IPS-18c (cell line): ENCODE measurements at regions not wholly inside any gene's neighbourhood (a gene's known extent, or its start where the extent isn't known, plus 50 kb on each side); places are given as distances from the start of the nearest gene placed in this dataset.

ENCODE experiments used
- H3K4me3 ChIP-seq: 2 replicates; pipeline ENCODE4 v1.7.0; 2013; ENCODE audit warnings: low read depth, mild to moderate bottlenecking, low read length, moderate library complexity; ENCODE audit not compliant: insufficient read depth
- H3K9me3 ChIP-seq: one replicate; pipeline ENCODE4 v1.6.1; 2013; ENCODE audit warnings: mild to moderate bottlenecking, low read length, moderate library complexity; ENCODE audit not compliant: control insufficient read depth, insufficient read depth

DNA sequence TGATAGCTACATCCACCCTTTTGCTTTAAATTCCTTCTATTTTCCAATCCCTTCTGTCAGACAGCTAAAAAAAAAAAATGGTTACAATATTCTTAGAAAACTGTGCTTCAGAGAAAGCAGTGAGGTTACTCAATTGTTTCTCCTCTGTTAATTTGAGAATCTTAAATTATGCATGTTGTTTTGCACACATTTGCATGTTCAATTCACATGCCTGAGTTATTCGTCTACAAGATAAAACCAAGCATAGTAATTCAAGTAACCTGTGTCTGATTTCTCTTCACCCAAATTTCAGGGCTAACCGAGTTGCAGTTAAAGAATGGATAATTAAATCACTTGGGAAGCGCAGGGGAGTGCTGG, 81.0 kb upstream of the MED13L start:
- H3K4me3 ChIP-seq, result no peak overlapping the region
- H3K9me3 ChIP-seq, result no peaks in the 10 kb centered on the region

DNA sequence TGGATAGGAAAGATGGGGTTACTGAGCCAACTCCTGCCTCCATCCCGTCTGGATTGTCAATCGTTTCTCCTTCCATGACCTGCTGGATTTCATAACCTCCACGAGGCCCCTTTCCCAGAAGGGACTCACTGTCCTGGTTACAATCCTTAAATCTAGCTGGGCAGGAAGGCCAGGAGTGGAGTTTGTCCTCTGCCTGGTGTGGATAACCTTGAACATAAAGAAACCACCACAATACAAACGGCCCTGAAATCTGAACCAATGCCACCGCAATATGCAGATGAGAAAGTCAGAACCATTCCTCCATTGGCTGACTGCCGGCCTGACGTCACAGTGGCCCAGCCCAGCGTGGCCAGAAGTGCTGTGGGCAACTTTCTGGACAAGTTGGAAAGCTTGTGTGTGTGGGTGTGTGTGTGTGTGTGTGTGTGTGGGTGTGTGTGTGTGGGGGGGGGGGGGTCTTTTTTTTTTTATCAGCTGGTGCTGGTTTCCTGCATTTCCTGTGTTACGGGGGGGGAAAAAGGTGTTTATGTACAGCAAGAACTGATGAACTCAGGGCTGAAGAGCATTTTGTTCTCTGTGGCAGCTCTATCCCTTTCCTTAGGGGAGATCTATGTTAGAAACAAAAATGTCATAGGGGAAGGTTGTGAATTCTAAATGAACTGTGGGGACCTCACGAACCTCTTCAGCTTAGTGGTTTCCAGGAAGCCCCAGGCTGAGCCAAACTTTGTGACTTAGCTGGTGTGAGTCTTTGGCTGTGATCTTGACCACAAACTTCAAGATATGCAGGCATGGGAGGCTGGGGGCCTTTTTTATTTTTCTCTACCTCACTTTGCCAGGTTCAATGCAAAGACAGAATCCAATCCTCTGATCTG, 81.6 kb upstream of the MED13L start:
- H3K4me3 ChIP-seq, result 0 out of 2 replicates have a peak overlapping the region, but pooled peaks have one; percentile 28
- no peaks in the 10 kb centered on the region for H3K9me3 ChIP-seq

DNA sequence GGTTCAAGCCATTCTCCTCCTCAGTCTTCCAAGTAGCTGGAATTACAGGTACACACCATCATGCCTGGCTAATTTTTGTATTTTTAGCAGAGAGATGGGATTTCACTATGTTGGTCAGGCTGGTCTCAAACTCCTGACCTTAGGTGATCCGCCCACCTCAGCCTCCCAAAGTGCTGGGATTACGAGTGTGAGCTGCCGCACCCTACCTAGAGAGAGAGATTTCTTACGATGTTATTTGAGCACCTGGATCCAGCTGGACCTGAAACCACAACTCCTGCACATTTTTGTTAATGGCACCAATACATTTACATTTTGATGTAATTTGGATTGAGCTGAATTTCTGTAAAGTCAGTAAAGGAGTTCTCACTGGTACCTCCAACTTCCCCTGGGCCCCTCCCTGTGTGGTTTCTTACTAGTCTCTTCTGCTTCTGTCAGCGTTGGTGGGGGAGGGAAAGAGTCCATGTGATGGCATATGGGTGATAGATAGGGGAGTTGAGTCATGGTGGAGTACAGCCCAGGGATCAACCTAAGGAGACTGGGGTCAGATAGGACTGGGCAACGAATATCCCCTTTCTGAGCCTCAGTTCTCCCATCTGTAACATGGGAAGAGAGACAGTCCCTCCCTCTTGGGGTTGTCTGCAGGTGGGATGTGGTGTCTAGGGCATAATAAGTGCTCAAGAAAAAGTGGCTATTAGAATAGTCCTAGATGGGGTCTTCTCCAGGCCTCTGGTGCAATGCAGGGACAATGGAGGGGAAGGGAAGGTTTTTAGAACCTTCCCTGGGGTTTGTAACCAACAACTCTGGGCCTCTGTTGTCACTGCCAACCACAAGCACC, 83.3 kb upstream of the MED13L start:
- H3K9me3 ChIP-seq, result no peaks in the 10 kb centered on the region
- H3K4me3 ChIP-seq, result no peak overlapping the region

DNA sequence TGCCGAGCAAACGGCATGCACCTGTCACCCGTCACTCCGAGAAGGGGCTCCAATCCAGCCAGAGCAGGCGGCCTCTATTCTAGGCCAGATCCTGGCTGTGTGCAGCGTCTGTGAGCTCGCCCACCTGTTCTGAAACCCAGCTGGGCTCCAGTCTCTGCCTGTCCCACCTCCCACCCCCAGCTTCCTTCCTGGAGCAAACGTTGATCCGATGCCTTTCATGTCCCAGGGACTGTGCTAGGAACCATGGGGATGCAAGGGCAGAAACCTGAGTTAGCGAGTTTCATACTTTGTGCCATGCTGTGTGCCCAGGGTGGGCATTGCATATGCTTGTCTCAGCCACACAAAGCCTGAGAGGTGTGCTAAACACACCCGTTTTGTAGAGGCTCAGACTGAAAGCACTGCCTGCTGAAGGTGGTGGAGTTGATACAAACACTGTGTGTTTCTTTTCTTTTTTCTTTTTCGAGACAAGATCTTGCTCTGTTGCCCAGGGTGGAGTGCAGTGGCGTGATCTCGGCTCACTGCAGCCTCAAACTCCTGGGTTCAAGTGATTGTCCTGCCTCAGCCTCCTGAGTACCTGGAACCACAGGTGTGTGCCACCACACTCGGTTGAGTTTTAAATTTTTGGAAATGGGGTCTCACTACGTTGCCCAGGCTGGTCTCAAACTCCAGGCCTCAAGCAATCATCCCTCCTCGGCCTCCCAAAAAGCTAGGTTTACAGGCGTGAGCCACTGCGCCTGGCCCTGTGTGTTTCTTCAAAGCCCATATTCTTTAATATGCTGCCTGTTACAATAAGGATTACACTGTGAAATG, 84.1 kb upstream of the MED13L start:
- Histone ChIP-seq H3K4me3 (no peak overlapping the region), H3K9me3 (no peaks in the 10 kb centered on the region)

DNA sequence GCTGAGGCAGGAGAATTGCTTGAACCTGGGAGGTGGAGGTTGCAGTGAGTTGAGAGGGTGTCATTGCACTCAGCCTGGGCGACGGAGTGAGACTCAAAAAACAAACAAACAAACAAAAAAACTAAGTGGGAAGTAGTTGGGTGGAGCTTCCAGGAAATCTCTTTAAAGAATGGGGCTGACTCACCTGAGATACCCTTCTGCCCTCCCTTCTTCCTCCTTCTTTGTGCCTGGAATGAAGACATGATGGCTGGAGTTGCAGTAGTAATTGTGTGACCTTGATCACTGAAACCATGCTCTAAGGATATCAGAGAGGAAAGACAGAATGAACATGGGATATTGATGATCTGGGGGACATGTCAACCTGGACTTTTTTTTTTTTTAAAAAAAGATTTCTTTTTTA, 87.6 kb upstream of the MED13L start:
- no peak overlapping the region for H3K4me3 ChIP-seq
- H3K9me3 ChIP-seq, result no peaks in the 10 kb centered on the region

DNA sequence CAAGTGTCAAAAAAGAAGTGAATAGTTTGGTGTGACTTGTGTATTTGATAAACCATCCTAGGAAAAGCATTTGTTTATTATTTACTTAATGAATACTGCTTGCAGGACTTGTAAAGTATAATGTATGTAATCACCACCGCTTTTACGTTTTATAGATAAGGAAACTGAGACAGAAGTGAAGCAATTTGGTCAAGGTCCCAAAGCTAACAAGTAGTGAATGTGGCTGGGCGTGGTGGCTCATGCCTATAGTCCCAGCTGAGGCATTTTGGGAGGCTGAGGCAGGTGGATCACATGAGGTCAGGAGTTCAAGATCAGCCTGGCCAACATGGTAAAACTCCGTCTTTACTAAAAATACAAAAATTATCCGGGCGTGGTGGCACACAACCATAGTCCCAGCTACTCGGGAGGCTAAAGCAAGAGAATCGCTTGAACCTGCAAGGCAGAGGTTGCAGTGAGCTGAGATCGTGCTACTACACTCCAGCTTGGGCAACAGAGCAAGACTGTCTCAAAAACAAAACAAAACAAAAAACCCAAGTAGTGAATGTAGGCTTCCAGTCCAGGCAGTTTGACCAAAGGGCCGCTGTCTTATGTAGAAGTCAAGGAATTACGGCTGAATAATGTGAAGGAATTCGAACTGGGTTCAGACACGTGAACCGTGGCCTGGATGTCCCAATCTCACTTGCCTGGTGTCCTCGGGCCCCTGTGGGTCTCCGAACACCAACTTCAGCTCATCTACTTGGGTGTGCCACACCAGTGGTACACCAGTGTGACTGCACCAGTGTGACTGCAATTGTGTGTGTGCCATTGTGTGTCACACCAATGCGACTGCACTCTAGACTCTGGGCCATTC, 88.3 kb upstream of the MED13L start:
- Histone ChIP-seq H3K4me3 (no peak overlapping the region), H3K9me3 (no peaks in the 10 kb centered on the region)

DNA sequence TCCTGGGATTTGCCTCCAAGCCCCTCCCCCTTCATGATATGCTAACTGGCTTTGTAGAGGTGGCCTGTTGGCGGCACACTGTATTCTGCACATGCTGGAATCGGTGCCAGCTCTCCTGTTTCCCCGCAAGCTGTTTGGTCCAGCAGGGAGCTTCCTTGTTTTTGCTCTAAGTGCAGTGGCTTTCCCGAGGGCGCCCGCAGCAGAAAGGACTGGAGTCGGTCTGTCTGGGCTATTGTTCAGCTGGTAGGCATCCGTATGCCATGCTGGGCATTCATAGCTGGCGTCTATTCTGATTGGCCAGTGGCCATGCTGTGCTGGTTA, 88.9 kb upstream of the MED13L start:
- no peak overlapping the region for H3K4me3 ChIP-seq
- H3K9me3 ChIP-seq, result no peaks in the 10 kb centered on the region

DNA sequence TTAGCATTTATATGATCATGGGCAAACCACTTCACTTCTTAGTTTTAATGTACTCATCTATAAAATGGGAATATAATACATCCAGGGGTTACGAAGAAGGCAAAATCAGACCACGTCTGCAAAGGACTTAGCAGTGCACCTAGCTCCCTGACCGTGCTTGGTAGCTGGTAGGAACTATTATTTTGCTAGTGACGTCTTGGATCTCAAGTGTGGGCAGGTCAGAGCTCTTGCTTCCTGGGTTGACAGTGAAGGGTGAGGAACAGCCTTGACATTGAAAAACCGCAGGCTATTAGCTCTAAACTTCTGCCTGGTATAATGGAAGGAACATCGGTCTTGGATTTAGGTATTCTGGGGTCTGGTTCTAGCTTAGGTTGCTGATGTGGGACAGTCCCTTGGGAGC, 89.3 kb upstream of the MED13L start:
- no peak overlapping the region for H3K4me3 ChIP-seq
- H3K9me3 ChIP-seq, result no peaks in the 10 kb centered on the region

DNA sequence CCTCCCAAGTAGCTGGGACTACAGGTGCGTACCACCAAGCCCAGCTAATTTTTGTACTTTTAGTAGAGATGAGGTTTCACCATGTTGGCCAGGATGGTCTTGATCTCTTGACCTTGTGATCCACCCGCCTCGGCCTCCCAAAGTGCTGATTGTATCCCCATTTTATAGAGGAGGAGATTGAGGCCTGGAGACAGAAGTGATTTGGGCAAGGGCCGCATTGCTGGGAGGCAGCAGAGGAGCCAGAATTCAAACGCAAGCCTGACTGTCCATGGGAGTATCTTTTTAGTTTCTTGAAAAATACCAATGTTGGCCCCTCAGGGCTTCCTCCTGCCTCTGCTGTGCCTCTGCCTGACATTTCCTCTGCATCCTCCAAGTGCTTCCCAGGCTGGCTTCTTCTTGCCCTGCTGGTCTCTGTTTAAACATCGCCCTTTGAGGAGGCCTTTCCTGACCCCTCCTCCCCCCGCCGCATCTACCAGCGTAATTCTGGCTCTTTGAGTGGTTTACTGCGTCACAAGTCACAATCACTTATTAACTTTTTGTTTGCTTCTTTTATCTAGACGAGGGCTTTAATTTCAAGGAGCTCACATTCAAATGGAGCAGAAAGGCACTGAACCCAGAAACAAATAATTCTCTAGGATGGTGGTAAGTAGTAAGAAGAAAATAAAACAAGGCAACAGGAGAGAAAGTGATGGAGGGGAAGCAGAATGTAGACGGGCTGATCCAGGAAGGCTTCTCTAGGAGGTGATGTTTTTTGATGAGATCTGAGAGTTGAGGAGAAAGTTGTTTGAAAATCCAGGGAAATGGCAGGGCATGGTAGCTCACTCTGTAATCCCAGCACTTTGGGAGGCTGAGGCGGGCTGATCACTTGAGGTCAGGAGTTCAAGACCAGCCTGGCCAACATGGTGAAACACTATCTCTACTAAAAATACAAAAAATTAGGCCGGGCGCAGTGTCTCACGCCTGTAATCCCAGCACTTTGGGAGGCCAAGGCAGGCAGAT, 91.0 kb upstream of the MED13L start:
- no peaks in the 10 kb centered on the region for H3K9me3 ChIP-seq
- H3K4me3 ChIP-seq, result no peak overlapping the region

DNA sequence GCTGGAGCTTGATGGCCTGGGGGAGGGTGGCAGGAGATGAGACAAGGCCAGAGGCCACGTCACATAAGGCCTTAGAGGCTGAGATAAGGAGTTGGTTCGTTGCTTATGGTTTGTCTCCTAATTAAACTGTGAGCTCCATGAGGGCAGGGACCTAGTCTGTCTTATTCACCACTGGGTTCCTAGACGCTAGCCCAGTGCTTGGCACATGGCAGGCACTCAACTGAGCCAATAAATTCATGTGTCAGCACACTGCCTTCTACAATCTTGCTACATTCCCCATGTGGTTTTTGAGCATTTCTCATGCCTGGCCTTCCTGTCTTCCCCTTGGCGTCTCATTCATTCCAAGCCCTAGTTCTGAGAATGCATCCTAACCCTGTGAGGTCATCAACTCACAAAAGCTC, 92.5 kb upstream of the MED13L start:
- H3K4me3 ChIP-seq, result no peak overlapping the region
- no peaks in the 10 kb centered on the region for H3K9me3 ChIP-seq

DNA sequence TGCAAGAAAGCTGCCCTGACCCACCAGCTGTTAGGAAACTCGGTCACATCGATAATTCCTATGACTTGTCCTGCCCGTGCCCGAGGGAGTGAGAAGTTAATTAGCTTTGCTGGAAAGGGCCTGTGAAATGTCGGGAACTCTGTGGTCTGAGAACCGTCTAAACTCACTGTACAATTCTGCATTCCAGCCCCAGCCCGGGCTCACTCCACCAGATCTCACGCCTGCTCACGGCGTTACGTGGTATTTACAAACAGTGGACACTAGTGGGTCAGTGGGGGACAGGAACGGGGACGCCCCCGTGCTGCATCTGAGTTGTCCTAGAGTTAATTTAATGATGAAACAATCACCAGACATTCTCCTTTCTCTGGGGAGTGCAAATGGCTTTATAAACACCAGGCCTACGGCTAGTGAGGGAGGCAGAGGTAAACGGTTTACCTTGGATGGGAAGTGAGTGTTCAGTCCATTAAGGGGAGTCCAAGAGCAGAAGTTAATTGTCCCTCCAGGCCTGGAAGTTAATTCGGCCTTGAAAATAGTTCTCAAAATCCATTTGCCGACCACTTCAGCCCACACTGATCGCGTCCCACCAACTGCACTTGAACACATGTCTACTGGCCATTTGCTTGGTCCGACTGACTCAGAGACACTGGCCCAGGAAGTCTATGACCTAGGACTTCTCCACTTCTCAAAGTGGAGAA, 93.5 kb upstream of the MED13L start:
- H3K4me3 ChIP-seq, result no peak overlapping the region
- H3K9me3 ChIP-seq, result no peaks in the 10 kb centered on the region

DNA sequence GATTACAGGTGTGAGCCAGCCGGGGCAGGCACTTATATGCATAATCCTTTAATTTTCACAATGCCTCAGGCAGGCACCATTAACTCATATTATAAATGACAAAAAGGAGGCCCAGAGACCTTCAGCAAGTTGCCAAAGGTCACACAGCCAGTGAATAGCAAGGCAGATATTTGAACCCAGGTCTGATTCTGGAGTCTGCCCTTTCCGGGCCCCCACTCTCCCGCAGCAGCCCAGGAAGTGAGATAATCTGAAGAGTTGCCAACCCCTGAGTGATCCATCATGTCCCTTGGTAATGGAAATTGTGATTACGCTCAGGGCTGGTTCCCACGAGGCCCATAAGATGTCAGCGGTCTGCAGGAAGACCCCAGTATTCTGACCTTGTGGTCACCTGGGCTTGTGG, 95.3 kb upstream of the MED13L start:
- H3K4me3 ChIP-seq, result no peak overlapping the region
- no peaks in the 10 kb centered on the region for H3K9me3 ChIP-seq

DNA sequence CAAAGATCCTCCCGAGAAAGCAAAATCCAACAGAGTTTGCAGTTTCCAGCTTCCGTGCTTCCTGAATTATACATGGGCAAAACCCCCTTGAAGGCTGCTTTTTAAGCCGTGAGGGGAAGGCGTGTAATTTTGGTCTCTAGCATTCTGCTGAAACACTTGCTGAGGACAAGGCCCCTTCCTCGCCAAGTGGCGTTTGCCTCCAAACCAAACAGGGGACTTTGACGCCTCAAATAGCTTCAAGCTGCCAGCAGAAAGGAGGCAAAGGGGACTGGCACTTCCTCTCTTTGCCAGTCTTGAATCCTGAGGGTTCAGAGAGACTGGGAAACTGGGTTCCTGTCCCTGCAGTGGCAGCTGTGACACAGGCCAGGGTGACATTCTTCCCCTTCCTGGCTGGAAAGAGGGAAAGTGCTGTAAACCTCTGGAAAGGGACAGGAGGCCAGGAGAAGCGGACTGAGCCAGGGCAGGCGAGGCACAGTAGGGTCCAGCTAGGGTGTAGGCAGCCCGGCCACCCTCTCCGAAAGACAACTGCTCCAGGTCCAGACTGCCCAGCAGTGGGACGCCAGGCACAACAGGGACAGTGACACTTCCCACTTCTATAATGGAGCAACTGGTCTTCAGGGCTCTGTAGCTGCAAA, 96.2 kb upstream of the MED13L start:
- H3K9me3 ChIP-seq, result no peaks in the 10 kb centered on the region
- H3K4me3 ChIP-seq, result no peak overlapping the region

DNA sequence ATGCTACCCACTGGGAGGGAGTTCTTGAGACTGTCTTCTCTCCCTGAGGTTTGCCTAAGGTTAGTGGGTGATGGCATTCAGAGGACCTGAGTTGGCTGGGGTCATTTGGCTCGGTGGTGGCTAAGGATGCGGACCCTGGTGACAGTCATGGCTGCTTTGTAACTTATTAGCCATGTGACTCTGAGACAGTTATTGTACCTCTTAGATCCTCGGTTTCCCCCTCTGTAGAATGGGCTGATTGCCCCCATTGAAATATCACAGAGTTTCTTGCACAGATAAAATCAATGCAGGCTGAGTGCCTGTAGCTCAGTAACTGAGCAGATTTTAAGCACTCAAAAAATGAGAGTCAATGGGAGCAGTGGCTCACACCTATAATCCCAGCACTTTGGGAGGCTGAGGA, 96.7 kb upstream of the MED13L start:
- H3K9me3 ChIP-seq, result no peaks in the 10 kb centered on the region
- H3K4me3 ChIP-seq, result no peak overlapping the region

DNA sequence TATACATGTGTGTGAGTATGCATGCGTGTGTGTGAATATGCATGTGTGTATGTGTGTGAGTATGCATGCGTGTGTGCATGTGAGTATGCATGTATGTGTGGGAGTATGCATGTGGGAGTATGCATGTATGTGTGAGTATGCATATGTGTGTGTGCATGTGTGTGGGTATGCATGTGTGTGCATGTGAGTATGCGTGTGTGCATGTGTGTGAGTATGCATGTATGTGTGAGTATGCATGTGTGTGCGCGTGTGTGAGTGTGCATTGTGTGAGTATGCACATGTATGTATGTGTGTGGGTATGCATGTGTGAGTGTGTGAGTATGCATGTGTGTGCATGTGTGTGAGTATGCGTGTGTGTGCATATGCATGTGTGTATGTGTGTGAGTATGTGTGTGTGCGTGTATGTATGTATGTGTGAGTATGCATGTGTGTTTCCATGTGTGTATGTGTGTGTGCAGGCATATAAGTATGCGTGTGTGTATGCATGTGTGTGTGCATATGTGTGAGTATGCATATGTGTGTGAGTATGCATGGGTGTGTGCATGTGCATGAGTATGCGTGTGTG, 97.9 kb upstream of the MED13L start:
- no peak overlapping the region for H3K4me3 ChIP-seq
- H3K9me3 ChIP-seq, result no peaks in the 10 kb centered on the region
